GM21515 (cell line): ENCODE measurements at regions not wholly inside any gene's neighbourhood (a gene's known extent, or its start where the extent isn't known, plus 50 kb on each side); places are given as distances from the start of the nearest gene placed in this dataset.

Experiments used
- ATAC-seq: cut with Tn5 transposase; IDR thresholded peaks from one replicate; pipeline ENCODE4 v1.9.1; 2021; ENCODE audit not compliant: unreplicated experiment

GRCh38 chr10:20993830-20994527 is 96.9 kb upstream of the NEBL start:
- ATAC-seq, result no peak

- no peak for ATAC-seq
Observed at GRCh38 chr10:20993389-20993788, 96.3 kb upstream of the NEBL start.

GRCh38 chr10:20991526-20991925 is 94.4 kb upstream of the NEBL start:
- no peak for ATAC-seq

GRCh38 chr10:20990604-20991003 is 93.5 kb upstream of the NEBL start:
- no peak for ATAC-seq

GRCh38 chr10:20988357-20988983 is 91.4 kb upstream of the NEBL start:
- no peak for ATAC-seq

- ATAC-seq, result no peak
Observed at GRCh38 chr10:20986049-20986448, 88.9 kb upstream of the NEBL start.

GRCh38 chr10:20984662-20985061 is 87.6 kb upstream of the NEBL start:
- ATAC-seq, result no peak

- ATAC-seq, result no peak
Observed at GRCh38 chr10:20981419-20981953, 84.4 kb upstream of the NEBL start.

- ATAC-seq, result no peak
Observed at GRCh38 chr10:20978617-20979016, 81.5 kb upstream of the NEBL start.

- no peak for ATAC-seq
Observed at GRCh38 chr10:20977300-20977699, 80.2 kb upstream of the NEBL start.

GRCh38 chr10:20976891-20977290 is 79.8 kb upstream of the NEBL start:
- no peak for ATAC-seq

- no peak for ATAC-seq
Observed at GRCh38 chr10:20976390-20976789, 79.3 kb upstream of the NEBL start.

GRCh38 chr10:20975236-20975635 is 78.1 kb upstream of the NEBL start:
- no peak for ATAC-seq

GRCh38 chr10:20972925-20973324 is 75.8 kb upstream of the NEBL start:
- ATAC-seq, result no peak

- no peak for ATAC-seq
Observed at GRCh38 chr10:20971901-20972300, 74.8 kb upstream of the NEBL start.

- ATAC-seq, result peak; percentile 97
Observed at GRCh38 chr10:20970708-20971107, 73.6 kb upstream of the NEBL start.

- ATAC-seq, result no peak
Observed at GRCh38 chr10:20970044-20970443, 72.9 kb upstream of the NEBL start.

- ATAC-seq, result no peak
Observed at GRCh38 chr10:20966426-20966825, 69.3 kb upstream of the NEBL start.

GRCh38 chr10:20963721-20964595 is 66.8 kb upstream of the NEBL start:
- no peak for ATAC-seq

GRCh38 chr10:20963056-20963455 is 65.9 kb upstream of the NEBL start:
- ATAC-seq, result no peak

- no peak for ATAC-seq
Observed at GRCh38 chr10:20962165-20962564, 65.1 kb upstream of the NEBL start.

- no peak for ATAC-seq
Observed at GRCh38 chr10:20959242-20959641, 62.1 kb upstream of the NEBL start.
